CD4-positive, alpha-beta T cell (primary cell): ENCODE measurements at regions not wholly inside any gene's neighbourhood (a gene's known extent, or its start where the extent isn't known, plus 50 kb on each side); places are given as distances from the start of the nearest gene placed in this dataset.

Source experiments
- ATAC-seq: fragments of 200-7000 bp; cut with Tn5 transposase; one replicate; pipeline ENCODE4 v1.10.0; 2022; ENCODE audit warnings: mild to moderate bottlenecking; ENCODE audit not compliant: poor library complexity
- CTCF ChIA-PET: fragments of 350-600 bp; sonication (Branson Sonifier 250); formaldehyde crosslinking; loops from one replicate; lab custom pipeline; 2021; ENCODE audit warnings: antibody characterized with exemption, inconsistent platforms; lab: Charles Lee
- POLR2A ChIA-PET: fragments of 350-600 bp; sonication (Branson Sonifier 250); formaldehyde crosslinking; loops from one replicate; lab custom pipeline; 2021; ENCODE audit warnings: antibody characterized with exemption, inconsistent platforms; lab: Charles Lee
- DNase-seq, 14 experiments: peaks; one replicate each; pipeline ENCODE4 v3.0.0-alpha.2; 2013 to 2020; ENCODE audit warnings: mixed read lengths in 2 of 14
- H3K27ac ChIP-seq, 2 donors: one replicate each; pipeline versions ENCODE4 v1.5.1 to v1.7.0; 2013; ENCODE audit warnings: low read length in 2 of 2, low read depth in 1 of 2, mild to moderate bottlenecking in 1 of 2
- H3K27me3 ChIP-seq, 2 experiments: 1 replicate in 1 of 2; 2 replicates in 1 of 2; pipeline versions ENCODE4 v1.6.1 to v1.7.0; 2013; ENCODE audit warnings: low read length in 2 of 2, control low read depth in 1 of 2, mild to moderate bottlenecking in 1 of 2, moderate library complexity in 1 of 2; ENCODE audit not compliant: insufficient read depth in 2 of 2, control insufficient read depth in 1 of 2
- H3K36me3 ChIP-seq: one replicate; pipeline ENCODE4 v1.6.1; 2013; ENCODE audit warnings: low read length, control low read depth; ENCODE audit not compliant: insufficient read depth
- H3K4me1 ChIP-seq: one replicate; pipeline ENCODE4 v1.6.1; 2013; ENCODE audit warnings: low read length, control low read depth; ENCODE audit not compliant: insufficient read depth
- H3K4me3 ChIP-seq: one replicate; pipeline ENCODE4 v1.5.1; 2013; ENCODE audit warnings: mild to moderate bottlenecking, low read length, moderate library complexity
- H3K9me3 ChIP-seq, 2 experiments: 1 replicate in 1 of 2; 2 replicates in 1 of 2; pipeline versions ENCODE4 v1.6.1 to v1.7.0; 2013; ENCODE audit warnings: low read length in 2 of 2, mild to moderate bottlenecking in 2 of 2, control low read depth in 1 of 2, moderate library complexity in 1 of 2; ENCODE audit not compliant: control insufficient read depth in 1 of 2, insufficient read depth in 1 of 2
- H3K27ac Mint-ChIP-seq: one replicate; pipeline ENCODE4 v1.8.0; 2020; ENCODE audit warnings: mixed read lengths
- H3K27me3 Mint-ChIP-seq: one replicate; pipeline ENCODE4 v1.8.0; 2021; ENCODE audit warnings: mixed read lengths
- H3K36me3 Mint-ChIP-seq: one replicate; pipeline ENCODE4 v1.8.0; 2021; ENCODE audit warnings: low read depth, mixed read lengths
- H3K4me1 Mint-ChIP-seq: one replicate; pipeline ENCODE4 v1.8.0; 2021; ENCODE audit warnings: low read depth, mixed read lengths
- H3K4me3 Mint-ChIP-seq: one replicate; pipeline ENCODE4 v1.8.0; 2020; ENCODE audit warnings: mild to moderate bottlenecking, mixed read lengths
- H3K9me3 Mint-ChIP-seq: one replicate; pipeline ENCODE4 v1.8.0; 2020; ENCODE audit warnings: mixed read lengths
- CTCF ChIP-seq: fragments of 200-600 bp; IDR thresholded peaks from one replicate; pipeline ENCODE4 v1.8.0; 2022; ENCODE audit warnings: antibody characterized with exemption, mild to moderate bottlenecking
- intact Hi-C, 2 experiments: fragments of 100-400 bp; cut with DNase I in 1 of 2; cut with micrococcal nuclease in 1 of 2; formaldehyde crosslinking; loops; one replicate each; pipeline versions ENCODE4 v1.15.1 to v1.9.0; 2023 to 2025; cut with DNase I, micrococcal nuclease

- POLR2A ChIA-PET = no interaction called here
- ATAC-seq = no peak
- intact Hi-C loops = no loop called here
- CTCF ChIA-PET = no interaction called here
- no peaks in the 10 kb centered on the region for H3K4me1 ChIP-seq
- H3K9me3 Mint-ChIP-seq = no peaks in the 10 kb centered on the region
- no peak overlapping the region for H3K4me3 Mint-ChIP-seq
- H3K9me3 ChIP-seq = peaks cover 0 to 8% of the 10 kb centered on the region in 2 experiments
- H3K36me3 Mint-ChIP-seq = no peaks in the 10 kb centered on the region
- no peak for TF ChIP-seq CTCF
- H3K4me3 ChIP-seq = no peak overlapping the region
- H3K27me3 ChIP-seq = no peaks in the 10 kb centered on the region
- no peaks in the 10 kb centered on the region for H3K27me3 Mint-ChIP-seq
- H3K27ac Mint-ChIP-seq = no peak overlapping the region
- no peaks in the 10 kb centered on the region for H3K4me1 Mint-ChIP-seq
- no peaks in the 10 kb centered on the region for H3K36me3 ChIP-seq
- H3K27ac ChIP-seq = no peak overlapping the region
- DNase-seq = no peak
Observed at GRCh38 chr10:124244256-124244877, 151.0 kb upstream of the CHST15 start.

- intact Hi-C loops = no loop called here
- Mint-ChIP-seq H3K27me3 (no peaks in the 10 kb centered on the region), H3K4me3 (no peak overlapping the region), H3K36me3 (no peaks in the 10 kb centered on the region), H3K9me3 (no peaks in the 10 kb centered on the region), H3K27ac (no peak overlapping the region), H3K4me1 (no peaks in the 10 kb centered on the region)
- ATAC-seq (no peak), DNase-seq (no peak)
- Histone ChIP-seq H3K36me3 (no peaks in the 10 kb centered on the region), H3K27ac (no peak overlapping the region), H3K9me3 (peaks cover 0 to 8% of the 10 kb centered on the region in 2 experiments), H3K4me3 (no peak overlapping the region), H3K27me3 (no peaks in the 10 kb centered on the region), H3K4me1 (no peaks in the 10 kb centered on the region)
- ChIA-PET POLR2A (no interaction called here), CTCF (no interaction called here)
- no peak for TF ChIP-seq CTCF
Observed at GRCh38 chr10:124243702-124244121, 150.3 kb upstream of the CHST15 start.

GRCh38 chr10:124242791-124243190 lies 149.4 kb upstream of the CHST15 start:
- Histone ChIP-seq H3K27ac (no peak overlapping the region), H3K27me3 (no peaks in the 10 kb centered on the region), H3K4me1 (no peaks in the 10 kb centered on the region), H3K36me3 (no peaks in the 10 kb centered on the region), H3K4me3 (no peak overlapping the region), H3K9me3 (peaks cover 0 to 8% of the 10 kb centered on the region in 2 experiments)
- Mint-ChIP-seq H3K4me1 (no peaks in the 10 kb centered on the region), H3K27ac (no peak overlapping the region), H3K4me3 (no peak overlapping the region), H3K36me3 (no peaks in the 10 kb centered on the region), H3K9me3 (no peaks in the 10 kb centered on the region), H3K27me3 (no peaks in the 10 kb centered on the region)
- ChIA-PET CTCF (no interaction called here), POLR2A (no interaction called here)
- ATAC-seq (no peak), DNase-seq (no peak)
- no peak for TF ChIP-seq CTCF
- intact Hi-C loops = no loop called here
